GM19372 (cell line): ENCODE measurements at regions not wholly inside any gene's neighbourhood (a gene's known extent, or its start where the extent isn't known, plus 50 kb on each side); places are given as distances from the start of the nearest gene placed in this dataset.

ENCODE experiments used
- ATAC-seq: cut with Tn5 transposase; IDR thresholded peaks from one replicate; pipeline ENCODE4 v1.9.1; 2021; ENCODE audit warnings: mild to moderate bottlenecking, low read depth, moderate library complexity; ENCODE audit not compliant: unreplicated experiment

DNA sequence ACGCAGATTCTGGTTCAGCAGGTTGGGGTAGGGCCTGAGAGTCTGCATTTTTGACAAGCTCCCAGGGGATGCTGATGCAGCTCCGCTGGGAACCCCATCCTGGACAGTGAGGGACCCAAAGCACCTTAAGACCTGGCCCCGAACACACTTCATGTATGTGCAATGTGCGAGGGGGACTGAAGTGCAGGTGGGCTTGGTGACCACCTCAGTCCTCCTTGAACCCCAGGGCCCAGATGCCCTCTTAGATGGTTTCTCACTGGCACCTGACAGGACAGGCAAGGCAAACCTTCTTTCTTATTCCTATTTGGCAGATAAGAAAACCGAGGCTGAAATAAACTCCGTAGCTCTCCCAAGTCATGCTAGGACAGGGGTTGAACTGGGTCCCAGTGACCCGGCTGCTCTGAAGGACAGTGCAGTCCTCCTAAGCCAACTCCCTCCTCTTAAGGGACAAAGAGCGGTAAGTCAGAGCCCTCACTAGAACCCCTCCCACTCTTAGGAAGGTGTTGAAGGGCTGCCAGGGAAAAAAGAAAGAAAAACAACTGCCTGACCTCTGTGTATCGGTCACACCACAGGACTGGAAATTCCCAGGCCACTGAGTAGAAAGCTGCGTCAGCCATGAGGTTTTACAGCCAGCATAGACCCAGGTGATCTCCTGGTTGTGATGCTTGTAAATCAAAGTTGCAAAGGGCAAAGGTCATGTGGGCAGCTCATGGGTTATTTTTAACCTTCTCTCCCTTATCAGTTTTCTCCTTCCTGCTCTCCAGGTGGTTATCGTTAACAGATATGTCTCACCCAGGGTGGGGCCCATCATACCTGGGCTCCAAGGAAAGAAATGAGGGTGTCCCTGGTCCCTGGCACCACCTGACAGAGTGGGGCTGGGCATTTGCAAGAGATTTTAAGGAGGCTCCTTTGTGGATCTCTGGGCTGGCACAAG is 90.9 kb upstream of the SMNDC1 start:
- ATAC-seq, result peak; percentile 89

DNA sequence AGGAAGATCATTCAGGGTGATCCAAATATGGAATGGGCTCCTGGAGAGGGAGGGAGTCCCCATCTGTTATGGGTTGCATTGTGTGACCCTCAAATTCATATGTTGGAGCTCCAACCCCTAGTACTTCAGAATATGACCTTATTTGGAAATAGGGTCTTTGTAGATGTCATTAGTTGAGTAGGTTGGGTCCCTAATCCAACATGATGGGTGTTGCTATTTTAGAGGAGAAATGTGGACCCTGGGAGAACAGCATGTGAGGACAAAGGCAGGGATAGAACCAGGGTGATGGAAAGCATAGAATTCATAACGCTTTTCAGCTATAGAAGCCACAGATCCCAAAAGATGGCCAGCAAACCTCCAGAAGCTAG is 91.5 kb upstream of the SMNDC1 start:
- ATAC-seq, result no peak

DNA sequence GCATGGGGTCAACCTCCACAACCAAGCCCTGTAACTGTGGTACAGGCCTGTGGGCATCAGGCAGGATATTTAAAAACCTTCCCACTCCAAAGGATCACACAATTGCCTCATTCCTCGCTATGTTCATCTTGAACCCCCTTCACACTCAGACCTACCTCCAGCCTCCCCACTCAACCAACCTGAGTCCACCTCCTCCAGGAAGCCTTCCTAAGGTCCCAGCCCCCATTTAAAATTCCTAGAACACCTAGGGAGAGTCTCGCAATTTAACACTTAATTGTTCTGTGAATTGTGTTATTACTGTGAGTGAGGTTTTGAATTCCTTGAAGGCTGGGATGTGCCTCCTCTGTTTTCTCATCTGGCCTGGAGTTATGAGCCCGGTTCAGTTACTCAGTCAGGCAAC is 93.1 kb upstream of the SMNDC1 start:
- no peak for ATAC-seq

DNA sequence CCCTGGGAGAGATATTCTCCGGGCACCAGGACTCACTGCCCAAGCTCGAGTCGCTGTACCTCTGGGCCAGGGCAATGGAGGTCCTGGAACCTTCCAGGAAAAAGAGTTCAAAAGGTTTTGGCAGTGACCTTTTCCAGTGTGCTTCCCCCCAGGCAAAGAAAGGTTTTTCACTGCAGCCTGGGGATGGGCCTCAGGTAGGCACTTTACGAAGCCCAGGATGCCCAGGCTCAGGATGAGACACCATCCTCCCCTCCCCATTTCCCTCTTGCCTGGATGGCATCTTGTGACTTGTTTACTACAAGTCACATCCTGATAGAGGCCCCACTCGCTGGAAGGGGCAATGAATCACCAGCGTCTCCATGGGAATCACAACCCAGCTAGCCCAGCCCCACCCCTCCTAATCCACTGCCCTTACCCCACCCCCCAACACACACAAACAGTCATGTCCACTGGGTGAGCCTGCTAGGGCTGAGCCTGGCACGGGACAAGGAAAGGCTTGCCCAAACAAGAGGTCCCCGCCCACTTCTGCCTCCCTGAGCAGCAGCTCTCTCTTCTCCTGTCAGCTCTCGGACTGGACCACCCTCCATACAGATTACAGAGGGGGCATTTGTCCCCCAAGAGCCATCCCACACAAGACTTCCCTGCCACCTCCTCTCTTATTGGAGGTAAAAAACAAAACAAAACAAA is 93.8 kb upstream of the SMNDC1 start:
- no peak for ATAC-seq

DNA sequence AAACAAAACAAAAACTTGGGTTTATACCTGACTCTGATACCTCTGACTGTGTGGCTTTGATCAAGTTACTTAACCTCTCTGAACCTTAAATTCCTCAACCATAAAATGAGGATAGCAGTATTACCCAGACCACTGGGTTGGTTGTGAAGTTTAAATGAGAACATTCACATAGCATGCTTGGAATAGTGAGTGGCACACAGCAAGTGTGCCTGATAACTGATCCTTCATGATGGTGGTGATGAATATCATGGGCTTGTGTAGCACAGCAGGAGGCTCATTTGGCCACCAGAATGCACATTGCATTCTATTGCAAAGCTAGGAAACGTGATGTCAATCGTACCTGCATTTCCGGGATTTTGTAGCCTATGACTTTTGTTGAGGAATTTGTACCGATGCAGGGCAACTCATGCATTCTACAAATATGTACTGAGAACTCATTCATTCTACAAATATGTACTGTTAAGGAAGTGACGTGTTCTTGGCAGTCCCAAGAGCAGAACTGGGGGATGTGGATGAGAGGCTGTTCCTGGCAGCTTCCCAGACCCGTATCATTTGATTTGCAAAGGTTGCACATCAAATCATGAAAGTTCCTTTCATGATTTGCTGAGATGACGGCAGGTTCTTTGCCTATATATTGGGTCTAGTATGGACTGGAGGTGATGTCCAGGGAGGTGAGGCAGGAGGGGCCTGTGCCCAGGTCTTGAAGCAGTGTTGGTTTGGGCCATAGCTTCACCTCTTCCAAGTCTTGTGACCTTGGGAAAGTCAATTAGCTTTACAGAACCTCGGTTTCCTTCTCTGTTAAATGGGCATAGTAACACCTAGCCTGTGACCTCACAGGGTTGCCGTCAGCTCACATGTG is 94.6 kb upstream of the SMNDC1 start:
- no peak for ATAC-seq

DNA sequence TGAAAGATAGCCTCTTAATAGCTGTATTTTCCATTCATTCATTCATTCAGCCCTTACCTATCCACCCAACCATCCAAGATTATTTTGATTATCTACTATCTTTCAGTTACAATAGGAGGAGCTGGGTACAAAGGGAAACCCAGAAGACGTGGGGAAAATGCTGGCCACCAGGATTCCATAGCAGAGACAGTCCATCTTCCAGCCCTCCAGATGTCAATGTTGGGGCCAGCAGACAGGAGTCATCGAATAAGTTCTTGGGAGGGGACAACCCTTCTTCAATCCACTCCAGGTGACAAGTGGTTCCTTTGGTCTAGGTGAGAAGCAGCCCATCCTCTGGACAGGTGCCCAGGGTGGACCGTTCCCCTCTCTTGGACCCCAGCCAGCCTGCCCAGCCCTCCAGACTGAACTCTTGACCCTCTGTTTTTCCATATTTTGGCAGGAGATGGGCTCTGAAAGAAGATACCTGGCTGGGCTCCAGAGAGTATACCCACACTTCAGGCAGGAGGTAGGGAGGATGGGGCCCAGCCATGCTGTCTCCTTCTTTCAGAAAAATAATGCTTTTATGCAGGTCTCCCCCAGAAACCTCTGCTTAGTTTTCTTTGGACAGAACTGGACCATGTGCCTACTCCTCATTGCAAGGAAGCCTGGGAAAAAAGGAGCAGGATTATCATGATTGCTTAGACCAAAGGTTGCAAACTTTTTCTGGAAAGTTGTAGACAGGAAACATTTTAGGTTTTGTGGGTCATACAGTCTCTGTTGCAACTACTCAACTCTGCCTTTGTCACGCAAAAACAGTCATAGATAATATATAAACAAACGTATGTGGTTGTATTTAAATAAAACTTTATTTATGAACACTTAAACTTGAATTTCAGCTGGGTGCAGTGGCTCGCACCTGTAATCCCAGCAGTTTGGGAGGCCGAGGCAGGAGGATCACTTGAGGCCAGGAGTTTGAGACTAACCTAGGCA is 95.5 kb upstream of the SMNDC1 start:
- ATAC-seq, result no peak

DNA sequence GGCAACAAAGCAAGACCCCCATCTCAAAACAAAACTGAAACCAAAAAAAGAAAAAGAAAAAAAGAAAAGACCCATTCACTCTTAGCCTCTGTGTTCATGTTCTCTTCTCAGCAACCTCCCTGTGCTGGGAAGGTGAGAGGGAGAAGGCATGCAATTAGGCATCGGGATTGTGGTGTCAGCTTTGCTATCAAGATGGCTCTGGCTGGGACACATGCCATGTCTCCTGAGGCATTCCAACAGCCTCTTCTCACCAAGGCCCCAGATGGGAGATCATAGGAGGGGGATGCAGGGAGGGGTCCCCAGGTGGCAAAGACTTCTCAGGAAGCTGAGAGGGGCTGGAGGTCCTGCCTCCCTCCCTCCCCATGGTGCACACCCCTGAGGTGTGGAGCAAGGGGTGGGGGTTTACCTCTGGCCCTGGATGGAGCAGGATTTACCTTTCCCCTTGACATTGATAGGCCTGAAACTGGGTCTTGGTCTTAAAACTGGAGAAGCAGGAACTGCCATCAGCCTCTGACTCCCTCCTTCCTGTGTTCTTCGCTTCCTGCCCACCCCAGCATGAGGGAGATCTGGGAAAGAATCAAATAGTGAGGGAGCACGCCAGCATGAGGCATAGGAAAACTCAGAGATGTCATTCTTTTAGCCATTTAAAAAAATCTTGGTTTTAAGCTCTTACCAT is 96.2 kb upstream of the DUSP5 start:
- ATAC-seq, result no peak

DNA sequence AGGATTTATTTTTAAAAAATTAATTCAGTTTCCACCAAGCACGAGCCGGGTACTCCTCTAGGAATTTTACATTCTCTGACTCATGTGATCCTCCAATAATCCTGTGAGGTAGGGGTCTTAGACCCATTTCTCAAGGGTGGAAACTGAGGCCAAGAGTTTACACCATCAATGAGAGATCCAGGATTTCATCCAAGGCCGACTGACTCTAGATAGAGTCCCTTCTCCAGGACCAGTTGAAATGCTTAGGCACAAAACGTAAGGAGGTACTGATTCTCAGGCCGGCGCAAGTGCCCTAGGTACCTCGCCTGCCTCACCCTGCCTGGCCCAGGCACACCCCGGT is 95.7 kb upstream of the DUSP5 start:
- ATAC-seq, result no peak

DNA sequence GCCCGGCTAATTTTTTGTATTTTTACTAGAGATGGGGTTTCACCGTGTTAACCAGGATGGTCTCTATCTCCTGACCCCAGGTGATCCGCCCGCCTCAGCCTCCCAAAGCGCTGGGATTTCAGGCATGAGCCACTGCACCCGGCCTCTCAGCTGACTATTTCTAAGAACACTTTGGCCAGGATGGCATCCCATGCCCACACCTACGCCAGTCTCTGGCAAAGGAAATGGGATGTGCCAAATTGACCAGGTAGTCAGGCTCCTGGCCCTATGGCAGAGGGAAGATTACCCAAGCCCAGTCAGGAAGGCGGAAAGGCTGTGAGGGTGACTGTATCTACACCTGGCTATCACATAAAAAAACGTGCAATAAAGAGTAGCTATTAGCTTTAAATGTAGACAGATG is 94.1 kb upstream of the DUSP5 start:
- ATAC-seq, result no peak

DNA sequence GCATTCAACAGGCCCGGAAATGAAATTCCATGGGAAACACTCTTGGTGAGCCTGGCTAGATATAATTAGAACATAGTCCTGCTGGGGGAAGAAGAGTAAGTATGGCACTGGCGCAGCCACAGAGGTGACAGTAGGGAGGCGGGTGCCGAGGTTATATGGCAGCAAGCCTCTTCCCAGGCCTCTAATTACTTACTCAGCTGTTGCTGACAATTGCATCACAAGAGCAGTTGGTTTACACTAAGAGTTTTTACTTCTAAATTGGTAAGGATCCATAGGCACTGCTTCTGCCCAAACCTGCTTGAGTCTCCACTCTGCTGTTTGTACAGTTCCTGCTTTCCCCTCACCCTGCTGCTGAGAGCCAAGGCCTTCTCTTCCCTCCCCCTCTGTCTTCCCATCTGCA is 93.3 kb upstream of the DUSP5 start:
- no peak for ATAC-seq

DNA sequence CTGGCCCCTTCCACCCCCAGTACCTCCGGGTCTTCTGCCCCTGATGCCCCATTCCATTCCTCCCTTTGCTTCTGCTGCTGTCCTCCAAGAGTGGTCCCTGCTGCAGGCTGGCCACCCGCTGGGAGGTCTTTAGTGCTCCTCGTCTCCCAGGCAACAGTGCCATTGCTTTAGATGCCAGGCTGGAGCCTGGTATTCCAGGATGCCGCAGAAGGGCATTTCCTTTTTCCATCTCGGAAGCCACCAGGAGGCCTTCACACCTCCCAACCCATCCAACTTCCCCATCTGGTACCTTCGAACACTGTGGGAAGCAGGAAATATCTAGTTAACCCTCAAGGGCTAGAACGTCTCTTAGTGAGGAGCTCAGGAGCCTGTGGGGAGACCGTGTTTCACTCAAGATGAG is 92.9 kb upstream of the DUSP5 start:
- ATAC-seq, result no peak

DNA sequence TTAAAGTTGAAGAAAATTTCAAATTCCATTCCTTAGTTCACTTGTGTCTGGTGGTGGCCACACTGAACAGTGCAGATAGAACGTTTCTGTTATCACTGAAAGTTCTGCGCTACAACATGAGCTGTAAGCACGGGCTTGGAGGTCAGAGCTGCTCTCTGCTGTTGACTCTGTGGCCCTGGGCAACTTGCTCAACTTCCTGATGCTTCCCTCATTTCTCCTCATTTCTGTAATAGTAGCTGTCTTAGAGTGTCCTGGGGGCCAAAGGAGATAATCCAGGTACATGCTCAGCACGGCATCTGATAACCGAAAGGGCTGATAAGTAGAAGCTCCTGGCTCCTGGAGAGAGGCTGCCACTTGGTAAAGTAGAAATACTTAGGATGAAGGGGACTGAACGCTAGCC is 92.3 kb upstream of the DUSP5 start:
- no peak for ATAC-seq

DNA sequence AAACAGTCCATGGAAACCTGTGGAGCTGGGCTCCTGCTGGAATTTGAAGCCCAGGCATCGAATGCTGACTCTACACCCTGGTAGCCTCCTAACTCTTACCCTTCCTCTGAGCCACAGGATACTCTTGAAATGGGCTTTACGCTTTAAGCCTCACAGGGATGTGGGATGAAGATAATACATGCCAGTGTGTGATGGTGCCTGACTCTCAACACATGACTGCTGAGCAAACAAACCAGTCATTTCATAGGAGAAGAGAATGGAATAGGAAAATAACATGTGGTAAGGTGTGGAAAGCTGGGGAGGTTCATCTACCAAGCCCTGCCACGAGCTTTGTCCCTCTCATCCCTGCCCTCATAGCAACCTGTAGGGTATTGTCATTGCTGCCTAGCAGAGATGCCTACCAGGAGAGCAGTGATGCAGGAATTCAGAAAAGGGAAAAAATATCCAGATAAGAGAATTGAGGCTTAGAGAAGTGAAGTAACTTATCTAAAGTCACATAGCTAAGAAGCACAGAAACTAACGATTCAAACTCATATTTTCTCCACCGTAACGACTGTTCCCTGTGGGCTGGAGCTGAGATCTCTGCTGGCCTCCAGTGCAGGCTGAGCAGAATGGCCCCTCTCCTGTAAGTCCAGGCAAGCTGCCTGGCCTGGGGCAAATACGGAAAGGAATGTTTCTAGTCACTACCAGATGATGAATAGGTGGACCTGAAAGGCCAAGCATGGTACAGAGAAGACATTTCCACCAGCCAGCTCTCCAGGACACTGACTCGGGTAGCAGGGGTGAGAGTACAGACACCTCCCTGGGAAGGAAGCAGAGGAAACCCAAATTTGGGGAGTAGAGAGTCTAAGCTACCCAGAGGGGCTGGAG is 90.2 kb upstream of the DUSP5 start:
- ATAC-seq, result no peak

DNA sequence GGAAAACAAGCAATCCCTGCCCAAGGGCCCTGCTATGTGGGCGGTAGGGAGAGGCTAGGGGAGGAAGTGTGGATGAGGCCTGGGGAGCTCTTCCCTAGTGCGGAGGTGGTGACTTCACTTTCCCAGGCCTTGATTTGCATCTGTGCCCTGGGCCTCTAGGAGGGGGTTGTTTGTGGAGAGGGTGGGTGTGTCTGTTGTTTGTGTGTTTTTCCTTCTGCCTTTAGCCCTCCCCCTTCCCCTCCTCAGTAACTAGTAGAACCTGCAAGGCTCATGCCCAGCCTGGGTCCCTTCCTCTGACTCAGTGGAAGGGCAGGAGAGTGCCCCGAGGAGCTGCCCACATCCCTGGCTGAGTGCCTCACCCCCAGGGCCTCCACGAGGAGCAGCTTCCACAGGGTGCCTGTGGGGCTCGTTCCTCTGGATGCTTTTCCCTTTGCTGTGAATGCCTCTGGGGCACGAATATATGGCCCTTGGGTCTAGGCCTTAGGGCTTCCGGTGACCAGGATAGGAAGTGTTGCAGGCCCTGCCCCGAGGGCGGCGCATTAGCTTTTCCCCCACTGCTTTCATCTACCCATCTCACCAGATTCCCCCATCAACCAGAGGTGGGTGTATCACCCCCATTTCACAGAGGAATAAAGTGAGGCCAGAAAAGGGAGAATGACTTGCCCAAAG is 89.4 kb upstream of the DUSP5 start:
- ATAC-seq, result no peak

DNA sequence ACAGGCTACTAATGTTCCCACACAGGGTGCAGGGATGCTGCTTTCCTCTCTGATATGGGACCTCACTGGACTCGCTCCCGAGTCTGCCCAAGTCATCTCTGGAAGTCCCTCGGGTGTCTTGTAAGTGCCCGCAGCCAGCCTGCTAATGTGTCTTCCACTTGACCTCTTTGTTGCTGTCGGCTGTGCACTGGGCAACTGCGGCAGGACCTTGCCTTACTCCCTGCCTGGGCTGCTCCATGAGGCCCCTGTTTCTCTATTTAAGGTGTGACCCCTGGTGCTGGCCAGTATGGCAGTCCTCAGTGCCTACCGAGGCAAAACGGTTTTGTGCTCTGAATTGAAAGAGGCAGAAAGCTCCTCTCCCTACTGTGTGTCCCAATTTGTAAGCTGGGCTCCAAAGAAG is 88.8 kb upstream of the DUSP5 start:
- no peak for ATAC-seq

DNA sequence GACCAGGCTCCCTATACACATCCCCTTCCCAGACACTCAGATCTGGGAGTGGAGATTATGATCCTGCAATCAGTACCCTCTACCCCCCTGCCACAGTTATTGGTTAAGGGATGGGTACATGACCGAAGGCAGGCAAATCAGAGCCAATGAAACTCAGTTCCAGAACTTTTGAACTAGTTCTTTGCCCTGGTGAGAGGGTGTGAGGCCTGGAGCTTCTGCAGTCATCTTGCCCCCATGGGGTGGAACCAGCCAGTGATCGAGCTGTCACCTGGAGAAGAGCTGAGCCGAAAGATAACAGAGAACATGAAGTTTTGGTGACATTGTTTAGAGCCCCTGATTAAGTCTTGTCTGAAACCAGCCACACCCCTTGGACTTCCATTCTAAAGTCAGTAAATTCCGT is 88.2 kb upstream of the DUSP5 start:
- ATAC-seq, result no peak

DNA sequence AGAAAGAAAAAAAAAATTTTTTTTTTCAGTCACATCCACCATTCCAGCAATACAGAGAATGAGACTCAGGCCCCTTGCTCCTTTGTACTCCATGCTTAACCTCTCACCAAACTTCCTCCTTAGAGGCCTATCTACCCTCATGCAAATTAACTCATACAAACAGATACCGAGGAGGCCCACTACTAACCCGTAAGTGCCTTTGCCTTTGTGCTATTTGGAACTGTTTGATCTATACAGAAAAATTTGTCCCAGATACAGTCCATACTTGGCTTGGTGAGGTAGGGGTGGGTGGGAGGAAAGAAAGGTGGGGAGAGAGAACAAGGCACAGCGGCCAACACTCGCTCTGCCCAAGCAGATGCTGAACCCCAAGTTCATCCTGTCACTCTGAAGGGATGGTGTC is 87.8 kb upstream of the DUSP5 start:
- no peak for ATAC-seq
